ENCODE measurements at regions not wholly inside any gene's neighbourhood (a gene's known extent, or its start where the extent isn't known, plus 50 kb on each side); places are given as distances from the start of the nearest gene placed in this dataset.
"Not testable (repeated sequence)": the region's sequence is repeated elsewhere in the genome, so short reads cannot be mapped to it uniquely, and the experiment has no call there.

- DNase-seq: no peak
These were observed 113.7 kb downstream of the CDCA7 start for GRCh38 chr2:173468266-173468793.

- no peak for DNase-seq
These were observed 117.4 kb downstream of the CDCA7 start for GRCh38 chr2:173472112-173472511.

GRCh38 chr2:173483137-173483536 lies 128.5 kb downstream of the CDCA7 start:
- no peak for DNase-seq

- no peak for DNase-seq
These were observed 134.2 kb downstream of the CDCA7 start for GRCh38 chr2:173488861-173489260.

- no peak for DNase-seq
These were observed 136.7 kb downstream of the CDCA7 start for GRCh38 chr2:173491418-173491817.

- no peak for DNase-seq
These were observed 139.2 kb downstream of the CDCA7 start for GRCh38 chr2:173493874-173494273.

GRCh38 chr2:173496746-173497145 lies 142.1 kb downstream of the CDCA7 start:
- no peak for DNase-seq

GRCh38 chr2:173500953-173501352 lies 146.3 kb downstream of the CDCA7 start:
- no peak for DNase-seq

GRCh38 chr2:173502296-173502695 lies 147.6 kb downstream of the CDCA7 start:
- DNase-seq: no peak

- no peak for DNase-seq
These were observed 156.7 kb downstream of the CDCA7 start for GRCh38 chr2:173511357-173511756.

GRCh38 chr2:173511942-173512341 lies 157.3 kb downstream of the CDCA7 start:
- no peak for DNase-seq

GRCh38 chr2:173513107-173513727 lies 158.5 kb downstream of the CDCA7 start:
- no peak for DNase-seq

- DNase-seq: no peak
These were observed 166.2 kb downstream of the CDCA7 start for GRCh38 chr2:173520918-173521317.

GRCh38 chr2:173521450-173522192 lies 166.9 kb downstream of the CDCA7 start:
- DNase-seq: no peak

GRCh38 chr2:173523497-173523896 lies 168.8 kb downstream of the CDCA7 start:
- DNase-seq: no peak

GRCh38 chr2:173524256-173524955 lies 169.7 kb downstream of the CDCA7 start:
- DNase-seq: no peak

GRCh38 chr2:173532732-173533531 lies 178.3 kb downstream of the CDCA7 start:
- DNase-seq: not testable (repeated sequence)

- no peak for DNase-seq
These were observed 183.0 kb downstream of the CDCA7 start for GRCh38 chr2:173537694-173538093.

- no peak for DNase-seq
These were observed 184.9 kb downstream of the CDCA7 start for GRCh38 chr2:173539615-173540014.

GRCh38 chr2:173544641-173545363 lies 190.1 kb downstream of the CDCA7 start:
- no peak for DNase-seq

GRCh38 chr2:173545364-173545763 lies 190.7 kb downstream of the CDCA7 start:
- DNase-seq: no peak

- DNase-seq: no peak
These were observed 192.8 kb downstream of the CDCA7 start for GRCh38 chr2:173547499-173547898.

All from SW 1271 (cell line).